Esophagus squamous epithelium (tissue), 4 donors: ENCODE measurements at regions not wholly inside any gene's neighbourhood (a gene's known extent, or its start where the extent isn't known, plus 50 kb on each side); places are given as distances from the start of the nearest gene placed in this dataset.

ENCODE experiments used
- CTCF ChIP-seq, 6 experiments: fragments of 450-650 bp in 4 of 6; fragments of 200-600 bp in 2 of 6; sonication (generic) in 2 of 6; IDR thresholded peaks; one replicate each; pipeline ENCODE4 v1.5.1; 2016 to 2019; ENCODE audit warnings: antibody characterized with exemption in 6 of 6, mild to moderate bottlenecking in 4 of 6, moderate library complexity in 4 of 6
- POLR2A ChIP-seq, 4 donors: fragments of 450-650 bp; IDR thresholded peaks; one replicate each; pipeline ENCODE4 v1.6.1; 2017; ENCODE audit warnings: antibody characterized with exemption in 4 of 4, mild to moderate bottlenecking in 4 of 4, moderate library complexity in 3 of 4

- TF ChIP-seq CTCF (IDR thresholded peaks at IDR 0.05): no peak
- TF ChIP-seq POLR2A (IDR thresholded peaks at IDR 0.05): no peak
Observed at GRCh38 chr14:62501021-62501750, 544.1 kb downstream of the KCNH5 start.
